HG02763 (cell line): ENCODE measurements at regions not wholly inside any gene's neighbourhood (a gene's known extent, or its start where the extent isn't known, plus 50 kb on each side); places are given as distances from the start of the nearest gene placed in this dataset.

Source experiments
- ATAC-seq: cut with Tn5 transposase; IDR thresholded peaks from one replicate; pipeline ENCODE4 v1.9.1; 2021; ENCODE audit warnings: mild to moderate bottlenecking, moderate library complexity; ENCODE audit not compliant: unreplicated experiment

DNA sequence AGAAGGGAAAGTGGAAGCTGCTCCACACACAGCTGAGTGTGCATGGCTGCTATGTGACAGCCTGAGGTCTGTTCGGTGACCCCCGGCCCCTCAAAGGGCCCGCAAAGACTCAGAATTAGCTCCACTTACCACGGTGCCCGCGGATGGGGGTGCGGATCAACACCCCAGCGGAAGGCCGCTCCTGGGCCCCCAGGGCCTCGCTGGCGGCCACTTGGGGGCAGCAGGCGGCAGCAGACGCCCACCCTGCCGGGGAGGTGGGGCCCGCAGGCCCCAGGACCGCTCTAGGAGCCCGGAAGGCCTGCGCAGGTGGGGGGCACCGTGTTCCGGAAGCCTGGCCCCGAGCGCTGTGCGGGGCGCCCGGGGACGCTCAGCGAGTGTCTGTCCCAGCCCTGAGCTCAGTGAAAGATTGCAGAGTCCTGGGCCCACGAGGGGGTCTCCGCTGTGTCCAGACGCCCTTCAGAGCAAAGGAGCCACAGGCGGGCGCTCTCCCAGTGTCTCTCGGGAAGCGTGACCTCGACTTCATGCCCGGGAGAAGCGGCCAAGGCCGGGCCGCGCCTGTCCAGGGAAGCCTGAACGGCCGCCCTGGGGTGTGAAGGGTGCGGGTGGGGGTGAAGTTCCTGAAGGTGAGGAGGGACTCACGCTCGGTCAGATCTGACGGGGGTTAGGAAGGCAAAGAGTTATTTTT lies 118.7 kb downstream of the VAPA start:
- no peak for ATAC-seq

DNA sequence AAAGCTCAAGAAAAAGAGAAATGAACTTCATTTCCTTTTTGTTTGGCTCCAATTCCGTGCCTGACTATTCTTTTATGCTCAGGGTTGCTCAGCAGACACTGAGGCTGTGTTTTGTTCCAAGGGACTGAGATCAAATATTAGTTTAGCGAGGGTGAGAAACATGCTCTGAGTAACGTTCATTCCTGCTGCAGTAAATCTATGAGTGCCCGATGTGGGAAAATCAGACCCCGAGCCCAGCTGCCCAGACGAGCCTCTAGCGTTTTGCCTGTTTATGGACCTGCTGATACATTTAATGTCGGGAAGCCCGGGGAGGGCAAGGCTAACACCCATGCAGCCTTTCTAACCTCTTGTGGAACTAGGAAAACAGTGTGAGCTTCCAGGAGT lies 119.2 kb downstream of the VAPA start:
- ATAC-seq, result no peak

DNA sequence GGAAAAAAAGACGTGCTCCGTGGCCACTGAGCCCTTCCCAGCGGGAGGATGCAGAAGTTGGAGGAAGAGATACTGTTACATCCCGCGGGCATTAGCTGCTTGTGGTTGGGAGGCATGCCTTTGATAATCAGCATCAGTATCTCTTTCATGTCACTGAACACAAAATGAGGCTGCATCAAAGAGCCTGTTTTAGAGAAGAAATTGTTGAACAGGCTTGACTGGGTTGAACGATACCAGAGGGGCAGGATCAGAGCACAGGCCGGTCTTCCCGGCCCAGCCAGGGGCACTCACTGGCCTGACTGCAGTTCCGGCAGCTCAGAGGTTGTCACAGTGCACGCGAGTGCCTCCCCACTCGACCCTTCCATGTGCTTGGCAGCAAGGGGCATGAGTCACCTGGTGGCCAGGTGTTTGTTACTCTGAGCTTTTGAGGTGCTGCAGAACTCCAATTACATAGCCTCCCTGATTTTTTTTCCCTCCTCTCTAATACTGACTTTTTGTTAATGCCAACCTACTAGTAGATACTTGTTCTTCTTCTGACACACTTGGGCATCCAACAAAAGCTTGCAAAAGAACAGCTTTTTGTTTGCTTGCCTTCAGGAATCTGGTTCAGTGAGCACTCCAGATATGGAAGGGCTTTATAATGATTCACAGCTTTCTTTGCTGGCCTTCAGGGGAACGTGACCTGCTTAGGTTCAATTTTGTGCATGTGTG lies 121.6 kb downstream of the VAPA start:
- ATAC-seq, result no peak

DNA sequence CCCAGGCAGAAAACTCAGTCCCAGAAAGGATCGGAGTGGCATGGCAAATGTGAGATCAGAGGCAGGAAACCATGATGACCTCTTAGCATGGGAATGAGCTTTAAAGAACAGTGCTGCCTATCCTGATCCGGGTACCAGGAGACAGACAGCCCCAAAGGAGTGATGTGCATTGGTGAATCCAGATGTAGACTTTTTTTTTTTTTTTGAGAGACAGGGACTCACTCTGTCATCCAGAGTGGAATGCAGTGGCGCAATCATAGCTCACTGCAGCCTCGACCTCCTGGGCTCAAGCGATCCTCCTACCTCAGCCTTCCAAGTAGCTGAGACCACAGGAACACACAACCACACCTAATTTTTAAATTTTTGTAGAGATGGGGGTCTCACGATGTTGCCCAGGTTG lies 122.7 kb downstream of the VAPA start:
- no peak for ATAC-seq

DNA sequence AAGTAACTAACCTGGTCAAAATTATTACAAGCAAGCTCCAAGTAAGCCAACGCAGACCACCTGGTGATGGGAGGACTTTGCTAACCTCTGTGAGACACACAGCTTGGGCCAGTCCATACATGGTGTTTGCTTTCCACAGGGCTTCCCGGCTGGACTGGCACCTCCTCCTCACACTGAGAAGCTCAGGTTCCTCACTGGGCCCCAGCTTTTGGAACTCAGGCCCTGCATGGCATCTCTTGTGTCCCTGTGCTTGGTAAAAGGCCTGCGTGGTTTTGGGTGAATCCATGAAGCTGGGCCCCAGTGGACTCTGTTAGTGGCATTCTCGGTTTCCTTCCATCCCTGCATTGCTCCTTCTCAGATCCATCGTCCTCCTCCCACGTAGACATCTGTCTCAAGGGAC lies 123.4 kb downstream of the VAPA start:
- no peak for ATAC-seq

DNA sequence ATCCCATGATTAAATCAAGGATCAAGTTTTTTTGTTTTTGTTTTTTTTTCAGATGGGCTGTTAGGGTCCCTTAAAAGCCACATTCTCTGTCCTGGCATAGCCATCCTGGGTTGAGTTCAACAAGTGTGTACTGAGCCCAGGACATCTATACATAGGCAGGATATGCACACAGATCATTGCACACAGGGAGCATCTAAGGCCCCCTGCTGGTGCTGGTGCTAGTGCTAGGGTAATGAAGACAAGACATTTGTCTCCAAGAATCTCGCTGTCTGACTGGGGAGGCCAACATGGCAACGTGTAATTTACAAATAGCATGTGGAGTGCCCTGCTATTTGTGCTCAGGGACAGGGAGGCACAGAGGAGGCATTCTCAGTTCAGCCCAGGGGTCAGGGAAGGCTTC lies 124.5 kb downstream of the VAPA start:
- no peak for ATAC-seq

DNA sequence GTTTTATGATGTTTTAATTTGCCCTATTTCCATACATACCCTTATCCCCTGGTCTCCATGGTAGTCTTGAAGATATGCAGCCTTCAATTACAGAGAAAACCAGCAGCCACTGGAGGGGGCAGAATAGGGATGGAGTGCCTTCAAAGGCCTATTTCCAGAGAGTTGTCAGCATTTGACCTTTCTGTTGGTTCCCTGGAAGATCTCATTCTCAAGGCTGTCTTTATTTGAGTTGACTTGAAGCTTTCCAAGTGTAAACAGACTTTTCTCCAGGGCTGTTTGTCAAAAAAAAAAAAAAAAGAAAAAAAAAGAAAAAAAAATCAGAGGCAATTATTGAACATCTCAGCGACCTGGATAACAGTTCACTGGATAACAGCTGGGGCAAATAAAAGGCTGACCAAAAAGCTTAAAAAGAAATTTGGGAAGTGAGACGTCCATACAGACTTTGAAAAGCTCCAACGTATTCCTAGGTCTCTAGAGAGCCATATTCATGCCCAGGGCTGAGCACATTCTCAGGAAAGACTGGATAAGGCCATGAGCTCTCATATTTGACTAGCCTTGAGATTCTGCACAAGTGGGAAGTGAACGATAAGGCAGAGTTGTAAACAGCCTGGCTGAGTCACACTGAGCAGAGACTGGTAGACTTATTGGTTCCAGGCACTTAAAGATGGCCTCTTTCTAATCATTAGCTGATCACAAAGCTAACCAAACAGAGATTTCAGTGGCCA lies 126.6 kb downstream of the VAPA start:
- no peak for ATAC-seq

DNA sequence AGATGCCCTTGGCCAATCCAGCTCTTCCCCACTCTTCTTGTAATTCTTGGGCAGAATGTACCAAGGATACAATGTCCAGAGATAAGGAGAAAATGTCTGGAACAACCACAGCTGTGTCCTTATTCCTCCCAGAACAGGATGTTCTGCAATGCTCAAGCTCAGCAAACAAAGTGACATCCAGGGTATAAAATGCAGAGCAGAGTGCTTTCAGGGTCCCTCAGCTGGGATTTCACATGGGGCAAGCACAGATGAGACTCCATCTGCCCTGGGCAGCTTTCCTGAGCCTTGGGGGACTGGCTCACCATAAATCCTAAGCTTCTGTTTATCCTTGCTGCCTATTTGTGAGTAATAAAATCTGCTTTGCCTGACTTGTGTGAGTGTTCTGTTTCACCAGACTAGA lies 127.4 kb downstream of the VAPA start:
- ATAC-seq, result no peak

DNA sequence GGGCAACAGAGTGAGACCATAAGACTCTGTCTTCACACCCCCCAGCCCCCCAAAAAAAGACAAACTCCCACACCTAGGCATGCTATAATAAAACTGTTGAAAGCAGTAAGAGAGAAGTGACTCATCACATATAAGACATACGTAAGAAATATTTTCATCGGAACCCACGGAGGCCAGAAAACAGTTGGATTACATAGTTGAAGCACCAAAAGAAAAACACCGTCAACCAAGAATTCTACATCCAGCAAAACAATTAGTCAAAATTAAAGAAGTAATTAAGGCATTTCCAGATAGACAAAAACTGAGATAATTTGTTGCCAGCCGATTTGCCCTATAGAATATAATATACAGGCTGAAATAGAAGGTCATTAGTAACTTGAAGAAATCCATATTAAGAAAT lies 128.7 kb downstream of the VAPA start:
- ATAC-seq, result no peak

DNA sequence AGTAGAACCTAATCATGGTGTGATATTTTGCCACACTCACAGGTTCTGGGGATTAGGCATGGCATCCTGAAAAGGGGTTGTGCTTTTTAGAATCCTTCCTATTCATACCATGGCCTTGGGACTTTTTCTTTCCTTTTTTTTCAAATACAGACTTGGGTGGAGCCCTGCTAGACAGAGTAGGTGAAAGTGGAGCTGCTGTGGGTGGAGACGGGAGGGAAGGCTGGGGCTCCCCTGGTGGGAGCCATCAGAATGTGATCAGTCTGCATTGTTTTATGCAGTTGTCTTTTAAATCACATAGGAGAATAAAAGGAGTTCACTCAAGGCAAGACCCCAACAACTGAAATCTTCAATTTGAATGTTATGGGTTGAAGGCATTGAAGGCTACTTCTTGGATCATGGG lies 130.2 kb downstream of the VAPA start:
- no peak for ATAC-seq

DNA sequence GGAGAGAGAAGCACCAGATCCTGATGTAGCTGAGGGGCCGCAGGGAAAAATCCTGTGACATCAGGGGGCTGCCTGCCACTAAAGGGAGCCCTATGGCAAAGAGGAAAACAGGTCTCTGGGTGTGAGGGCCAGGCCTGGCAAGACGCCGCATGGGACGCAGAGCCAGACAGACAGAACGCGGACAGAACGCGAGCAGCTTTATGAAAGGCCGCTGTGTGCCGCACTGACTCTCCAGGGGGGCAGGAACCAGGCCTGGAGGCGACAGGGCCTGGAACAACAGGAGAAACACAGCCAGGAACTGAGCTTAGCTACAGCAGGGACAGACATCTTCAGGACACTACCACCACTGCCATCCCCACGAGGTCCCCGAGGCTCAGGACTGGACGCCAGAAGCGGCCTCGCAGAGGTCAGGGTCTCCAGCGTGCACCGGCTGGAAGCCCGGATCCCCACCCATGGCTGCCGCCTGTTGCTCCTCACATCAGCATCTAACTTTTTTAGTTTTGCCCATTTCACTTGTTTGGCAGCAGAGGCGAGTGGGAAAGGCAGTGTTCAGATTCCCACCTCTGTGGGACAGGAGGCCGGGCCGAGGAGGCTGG lies 131.6 kb downstream of the VAPA start:
- no peak for ATAC-seq

DNA sequence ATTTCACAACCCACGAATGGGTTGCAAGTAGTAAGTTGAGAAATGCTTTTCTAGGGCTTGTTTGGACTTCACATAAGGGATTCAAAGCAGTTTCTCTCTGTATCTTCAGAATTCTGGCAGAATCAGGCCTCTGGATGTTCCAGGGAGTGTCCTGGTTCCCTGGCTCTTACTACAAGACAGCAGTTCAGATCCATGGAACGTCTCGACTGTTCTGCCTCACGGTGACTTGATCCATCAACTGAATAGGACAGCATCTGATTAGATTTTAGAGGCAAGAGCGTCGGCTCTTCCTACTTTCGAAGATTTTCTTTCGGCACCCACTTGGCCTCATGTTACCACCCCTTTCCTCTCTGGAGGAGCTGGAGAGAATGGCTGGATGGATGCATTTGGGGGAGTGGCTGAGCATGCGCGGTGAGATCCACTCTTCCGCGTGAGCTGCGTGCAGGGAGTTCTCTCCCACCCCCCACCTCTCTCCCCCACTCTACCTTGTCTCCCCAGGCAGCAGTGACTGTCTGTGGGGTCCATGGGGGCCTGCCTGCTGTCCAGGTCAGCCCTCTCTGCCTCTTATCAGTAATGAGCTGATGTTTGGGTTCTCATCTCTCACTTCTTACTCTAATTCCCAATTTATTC lies 132.5 kb downstream of the VAPA start:
- no peak for ATAC-seq

DNA sequence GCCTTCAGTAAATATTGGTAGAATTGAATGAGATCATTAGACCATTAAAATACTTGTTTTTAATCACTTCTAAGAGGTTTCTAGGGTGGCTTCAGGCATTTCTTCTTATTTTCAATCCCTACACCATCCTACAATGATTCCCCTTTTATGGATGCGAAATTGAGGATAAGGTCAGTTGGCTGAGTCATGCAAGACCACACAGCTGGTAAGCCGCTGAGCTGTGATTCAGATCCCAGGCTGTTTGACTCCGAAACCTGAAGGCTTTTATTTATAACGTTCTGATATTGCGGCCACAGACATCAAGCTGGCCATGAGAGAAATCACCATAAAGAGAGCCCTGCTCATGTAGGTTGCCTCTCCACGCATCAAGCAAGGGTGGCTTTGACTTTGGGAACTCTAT lies 133.4 kb downstream of the VAPA start:
- ATAC-seq, result no peak

DNA sequence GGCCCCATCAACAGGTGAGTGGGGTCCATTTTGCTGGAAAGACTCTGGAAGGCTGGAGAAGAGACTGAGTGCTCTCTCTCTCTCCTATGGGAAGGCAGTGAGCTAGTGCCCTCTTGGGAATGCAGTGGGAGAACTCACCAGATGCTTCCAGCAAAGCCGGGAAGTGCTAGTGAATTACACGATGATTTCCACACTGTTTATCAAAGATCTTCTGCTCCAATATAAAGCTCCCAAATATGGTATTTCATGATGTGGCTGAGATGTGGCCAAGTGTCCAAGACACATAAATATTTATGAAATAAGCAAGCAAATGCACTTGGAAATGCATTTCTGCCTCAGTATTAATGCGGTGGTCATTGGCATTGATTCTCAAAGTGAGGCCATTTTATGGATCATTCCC lies 135.9 kb downstream of the VAPA start:
- ATAC-seq, result no peak

DNA sequence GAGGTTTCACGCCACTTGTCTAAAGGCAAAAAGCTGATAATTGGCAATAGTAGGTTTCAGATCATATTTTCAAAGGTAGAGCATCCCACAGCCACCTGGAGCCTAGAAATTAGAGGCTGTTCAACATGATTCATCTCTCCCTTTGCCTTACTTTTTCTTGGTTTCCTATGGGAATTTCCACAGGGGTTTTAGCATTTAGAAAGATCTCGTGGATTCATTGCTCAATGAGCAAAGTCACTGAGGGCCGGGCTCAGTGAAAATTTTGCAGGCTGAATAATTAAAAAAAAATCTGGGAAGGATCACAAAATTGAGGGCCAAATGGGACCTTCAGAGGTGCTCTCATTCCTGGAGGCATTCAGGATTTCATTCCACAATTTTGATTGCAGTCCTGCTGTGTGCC lies 137.1 kb downstream of the VAPA start:
- no peak for ATAC-seq

DNA sequence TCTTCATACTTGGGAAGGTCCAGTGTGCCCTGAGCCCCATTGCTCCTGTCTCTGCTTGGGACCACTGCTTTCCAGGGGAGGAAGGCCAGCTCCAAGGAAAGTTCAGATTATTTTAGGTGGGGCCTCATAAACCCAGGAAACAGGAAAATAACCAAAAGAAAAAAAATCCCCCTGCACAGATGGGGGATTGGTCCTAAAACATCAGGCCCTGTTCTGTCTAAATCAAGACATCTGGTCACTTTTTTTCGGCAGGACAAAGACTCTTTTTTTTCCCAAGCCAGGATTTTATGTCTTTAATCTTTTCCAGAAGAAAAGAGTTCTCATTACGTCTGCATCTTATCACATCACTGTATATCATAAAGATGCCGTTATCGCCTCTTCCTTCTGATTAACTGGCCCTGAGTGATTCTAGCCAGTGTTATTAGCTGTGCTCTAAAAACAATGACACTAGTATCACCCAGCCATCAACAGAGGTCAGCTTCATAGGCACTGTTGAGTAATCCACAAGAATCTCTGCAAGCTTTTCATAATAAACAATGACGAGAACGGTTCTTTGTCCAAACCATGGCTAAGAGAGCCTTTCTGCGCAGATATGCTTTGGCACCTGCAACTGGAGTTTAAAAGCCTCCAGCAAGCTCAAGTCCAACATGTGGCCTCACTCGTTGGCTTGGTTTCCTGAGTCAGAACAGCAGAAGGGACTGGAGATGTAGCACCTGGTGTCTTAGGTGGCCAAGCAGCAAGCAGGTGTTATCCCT lies 138.2 kb downstream of the VAPA start:
- no peak for ATAC-seq

DNA sequence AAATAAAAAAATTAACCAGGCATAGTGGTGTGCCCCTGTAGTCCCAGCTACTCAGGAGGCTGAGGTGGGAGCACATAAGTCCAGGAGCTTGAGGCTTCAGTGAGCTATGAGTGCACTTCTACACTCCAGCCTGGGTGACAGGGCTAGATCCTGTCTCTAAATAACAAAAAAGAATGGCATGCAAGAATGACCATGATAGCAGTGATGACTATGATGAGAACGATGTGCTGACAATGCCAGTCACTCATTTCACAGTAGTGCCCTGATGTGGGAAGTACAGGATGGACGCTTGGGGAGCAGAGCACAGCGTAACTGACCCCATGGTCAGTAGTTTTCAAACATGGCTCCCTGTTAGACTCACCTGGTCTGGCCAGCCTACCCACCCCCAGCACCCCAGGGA lies 139.1 kb downstream of the VAPA start:
- no peak for ATAC-seq

DNA sequence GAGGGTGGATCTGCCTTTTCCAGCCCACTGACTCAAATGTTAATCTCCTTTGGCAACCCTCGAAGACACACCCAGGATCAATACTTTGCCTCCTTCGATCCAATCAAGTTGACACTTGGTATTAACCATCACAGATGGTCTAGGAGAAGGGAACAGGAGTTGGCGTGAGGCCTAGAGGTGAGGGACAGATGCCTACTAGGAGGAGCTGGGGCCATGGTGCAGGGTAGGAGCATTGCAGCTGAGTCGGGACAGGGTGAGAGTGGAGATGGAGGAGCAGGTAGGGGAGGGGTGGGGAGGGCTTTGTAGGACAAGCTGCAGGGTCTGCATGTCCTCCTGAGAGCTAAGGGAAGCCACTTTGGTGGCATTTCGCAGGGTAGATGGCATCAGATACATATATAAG lies 140.0 kb downstream of the VAPA start:
- ATAC-seq, result no peak

DNA sequence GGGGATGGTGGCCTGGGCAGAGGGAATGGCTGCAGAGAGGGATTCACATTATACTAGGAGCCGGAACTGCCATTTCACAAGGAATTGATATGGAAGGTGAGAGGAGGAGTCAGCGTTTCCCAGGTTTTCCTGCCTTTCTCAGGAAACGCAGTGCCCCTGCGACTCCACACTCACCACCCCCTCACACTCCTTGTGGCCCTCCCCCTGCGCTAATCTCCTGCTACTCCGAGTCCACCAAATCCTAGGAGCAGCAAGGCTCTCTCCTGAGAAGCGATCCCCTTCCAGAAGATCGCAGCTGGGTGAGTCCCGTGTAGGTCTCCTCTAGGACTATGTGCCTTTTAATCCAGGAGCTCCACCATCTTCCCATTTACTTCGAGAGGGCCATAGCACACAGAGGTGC lies 140.6 kb downstream of the VAPA start:
- no peak for ATAC-seq

DNA sequence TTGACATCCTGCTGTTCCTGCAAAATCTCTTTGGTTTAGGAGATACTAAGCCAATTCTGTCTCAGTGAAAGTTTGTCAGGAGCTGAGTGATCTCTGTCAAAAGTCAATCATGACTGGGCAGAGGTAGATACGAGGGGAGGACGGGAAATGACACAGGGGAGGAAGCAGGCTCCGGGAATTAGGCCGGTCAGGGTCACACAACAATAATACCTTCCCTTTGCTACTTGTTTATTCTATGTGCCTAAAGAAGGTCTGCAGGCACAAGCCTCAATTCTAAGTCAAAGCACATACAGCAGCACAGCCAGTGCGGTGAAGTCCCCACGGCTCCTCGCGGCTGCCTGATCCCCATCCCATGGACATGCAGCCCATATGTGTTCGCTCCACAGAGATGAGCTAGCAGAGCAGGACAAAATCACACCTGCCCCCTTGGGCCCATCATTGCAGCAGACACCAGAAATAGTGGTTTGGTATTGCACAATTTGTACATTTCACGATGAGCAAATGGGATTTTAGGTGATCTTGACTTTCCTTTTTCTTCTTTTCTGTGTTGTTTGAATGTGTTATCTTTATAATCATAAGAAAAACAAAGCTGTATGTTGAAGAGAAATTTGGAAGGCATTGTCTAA lies 141.4 kb downstream of the VAPA start:
- ATAC-seq, result no peak
